ENCODE measurements at regions not wholly inside any gene's neighbourhood (a gene's known extent, or its start where the extent isn't known, plus 50 kb on each side); places are given as distances from the start of the nearest gene placed in this dataset.

DNA sequence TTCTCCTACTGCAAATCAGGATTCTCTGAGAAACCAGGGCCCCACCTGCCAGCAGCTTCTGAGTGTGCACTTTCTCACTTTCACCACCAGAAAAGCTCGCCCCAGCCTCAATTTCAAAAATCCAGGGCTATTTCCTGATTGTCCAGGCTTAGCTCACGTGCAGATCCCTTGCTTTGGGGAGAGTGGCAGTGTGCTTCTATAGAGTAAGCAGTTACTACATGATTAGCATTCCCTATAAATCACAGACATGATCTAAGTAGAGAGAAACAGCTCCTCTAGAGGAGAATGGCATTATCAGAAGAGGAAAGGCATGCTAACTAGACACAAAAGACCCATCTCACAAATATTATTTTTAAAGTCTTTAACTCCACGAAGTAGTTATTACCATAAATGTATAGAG is 456.0 kb upstream of the PKN2 start:
- Histone ChIP-seq H3K9me3 (ENCODE audit: low read length) (no peaks in the 10 kb centered on the region), H4K20me1 (ENCODE audit: insufficient read depth, low read length) (no peaks in the 10 kb centered on the region), H3K4me3 (ENCODE audit: low read depth, low read length, poor library complexity, severe bottlenecking) (no peak overlapping the region), H3K27ac (ENCODE audit: low read depth, low read length, poor library complexity, severe bottlenecking) (no peak overlapping the region), H3K36me3 (ENCODE audit: insufficient read depth, low read length) (no peaks in the 10 kb centered on the region), H3K9me2 (ENCODE audit: insufficient read depth, low read length) (no peaks in the 10 kb centered on the region), H3K4me1 (ENCODE audit: insufficient read depth, low read length, poor library complexity, severe bottlenecking) (no peaks in the 10 kb centered on the region), H3K79me2 (ENCODE audit: insufficient read depth, low read depth, low read length) (no peaks in the 10 kb centered on the region), H2AFZ (ENCODE audit: low read length) (no peak overlapping the region), H3K4me2 (ENCODE audit: low read length) (no peak overlapping the region)
- BruUV-seq (replicated peaks), result no TSS peak
- CTCF ChIA-PET (ENCODE audit: unreplicated experiment), result no interaction called here
- DNase-seq (ENCODE audit: low spot score), result no peak
- POLR2A ChIA-PET, result interaction anchor here (0.7 kb wide), 1 partner anchor 1046 kb away, joined by 3 read pairs; no protein-coding TSS in a partner anchor
- TF ChIP-seq EZH2phosphoT487 (IDR thresholded peaks at IDR 0.05; ENCODE audit: borderline replicate concordance, low read depth, low read length), result no peak
- TF ChIP-seq, protein P1, sequence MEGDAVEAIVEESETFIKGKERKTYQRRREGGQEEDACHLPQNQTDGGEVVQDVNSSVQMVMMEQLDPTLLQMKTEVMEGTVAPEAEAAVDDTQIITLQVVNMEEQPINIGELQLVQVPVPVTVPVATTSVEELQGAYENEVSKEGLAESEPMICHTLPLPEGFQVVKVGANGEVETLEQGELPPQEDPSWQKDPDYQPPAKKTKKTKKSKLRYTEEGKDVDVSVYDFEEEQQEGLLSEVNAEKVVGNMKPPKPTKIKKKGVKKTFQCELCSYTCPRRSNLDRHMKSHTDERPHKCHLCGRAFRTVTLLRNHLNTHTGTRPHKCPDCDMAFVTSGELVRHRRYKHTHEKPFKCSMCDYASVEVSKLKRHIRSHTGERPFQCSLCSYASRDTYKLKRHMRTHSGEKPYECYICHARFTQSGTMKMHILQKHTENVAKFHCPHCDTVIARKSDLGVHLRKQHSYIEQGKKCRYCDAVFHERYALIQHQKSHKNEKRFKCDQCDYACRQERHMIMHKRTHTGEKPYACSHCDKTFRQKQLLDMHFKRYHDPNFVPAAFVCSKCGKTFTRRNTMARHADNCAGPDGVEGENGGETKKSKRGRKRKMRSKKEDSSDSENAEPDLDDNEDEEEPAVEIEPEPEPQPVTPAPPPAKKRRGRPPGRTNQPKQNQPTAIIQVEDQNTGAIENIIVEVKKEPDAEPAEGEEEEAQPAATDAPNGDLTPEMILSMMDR (conservative IDR thresholded peaks at IDR 0.05; ENCODE audit: low read length), result no peak
- intact Hi-C loops (cut with micrococcal nuclease; ENCODE audit: unreplicated experiment), result no loop called here

DNA sequence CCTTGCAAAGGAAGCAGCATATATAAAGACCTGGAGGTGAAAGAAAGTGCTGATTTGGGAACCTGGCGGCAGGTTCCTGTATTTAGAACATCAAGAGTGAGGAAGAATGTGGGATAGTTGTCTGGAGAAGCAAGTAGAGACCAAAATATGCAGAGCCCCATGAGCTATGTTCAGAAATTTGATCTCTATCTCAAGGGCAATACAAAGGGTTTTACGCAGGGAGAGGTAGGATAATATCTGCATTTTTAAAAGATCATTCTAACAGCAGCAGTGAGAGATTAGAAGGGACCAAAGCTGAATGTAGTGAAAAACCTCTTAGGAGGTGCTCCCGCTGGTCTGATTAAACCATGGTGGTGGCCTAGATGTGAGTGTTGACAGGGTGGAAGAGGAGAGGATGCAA is 453.9 kb upstream of the PKN2 start:
- no peak overlapping the region for H3K4me2 ChIP-seq (ENCODE audit: low read length)
- BruUV-seq (replicated peaks), result no TSS peak
- H3K27ac ChIP-seq (ENCODE audit: low read depth, low read length, poor library complexity, severe bottlenecking), result no peak overlapping the region
- TF ChIP-seq EZH2phosphoT487 (IDR thresholded peaks at IDR 0.05; ENCODE audit: borderline replicate concordance, low read depth, low read length), result no peak
- TF ChIP-seq, protein P1 (conservative IDR thresholded peaks at IDR 0.05; ENCODE audit: low read length), result no peak
- H3K36me3 ChIP-seq (ENCODE audit: insufficient read depth, low read length), result no peaks in the 10 kb centered on the region
- H3K79me2 ChIP-seq (ENCODE audit: insufficient read depth, low read depth, low read length), result no peaks in the 10 kb centered on the region
- intact Hi-C loops (cut with micrococcal nuclease; ENCODE audit: unreplicated experiment), result no loop called here
- H3K9me2 ChIP-seq (ENCODE audit: insufficient read depth, low read length), result no peaks in the 10 kb centered on the region
- ChIA-PET POLR2A (no interaction called here), CTCF (ENCODE audit: unreplicated experiment) (no interaction called here)
- no peak overlapping the region for H3K4me3 ChIP-seq (ENCODE audit: low read depth, low read length, poor library complexity, severe bottlenecking)
- no peaks in the 10 kb centered on the region for H3K4me1 ChIP-seq (ENCODE audit: insufficient read depth, low read length, poor library complexity, severe bottlenecking)
- no peak for DNase-seq (ENCODE audit: low spot score)
- H2AFZ ChIP-seq (ENCODE audit: low read length), result no peak overlapping the region
- H4K20me1 ChIP-seq (ENCODE audit: insufficient read depth, low read length), result no peaks in the 10 kb centered on the region
- H3K9me3 ChIP-seq (ENCODE audit: low read length), result no peaks in the 10 kb centered on the region

DNA sequence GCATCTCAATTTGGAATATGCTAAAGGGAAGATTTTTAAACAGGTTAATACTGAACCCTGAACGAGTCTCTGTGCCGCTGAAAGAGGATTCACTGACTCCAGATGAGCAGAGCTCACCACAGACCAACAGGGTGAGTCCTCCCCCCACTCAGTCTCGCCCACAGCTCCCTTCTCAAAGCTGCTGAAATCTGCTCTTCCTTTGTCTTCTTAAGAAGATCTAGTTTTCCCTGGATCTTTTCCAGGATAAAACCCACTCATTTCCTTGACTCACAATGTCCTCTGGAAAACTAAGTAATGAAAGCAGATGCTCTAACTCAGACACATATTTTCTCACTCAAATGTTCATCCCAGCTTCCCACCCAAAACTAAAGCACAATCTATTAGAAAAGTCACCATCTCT is 447.0 kb upstream of the PKN2 start:
- TF ChIP-seq, protein P1 (conservative IDR thresholded peaks at IDR 0.05; ENCODE audit: low read length), result no peak
- TF ChIP-seq EZH2phosphoT487 (IDR thresholded peaks at IDR 0.05; ENCODE audit: borderline replicate concordance, low read depth, low read length), result no peak
- CTCF ChIA-PET (ENCODE audit: unreplicated experiment), result no interaction called here
- intact Hi-C loops (cut with micrococcal nuclease; ENCODE audit: unreplicated experiment), result no loop called here
- H3K4me2 ChIP-seq (ENCODE audit: low read length), result no peak overlapping the region
- H3K9me2 ChIP-seq (ENCODE audit: insufficient read depth, low read length), result no peaks in the 10 kb centered on the region
- H4K20me1 ChIP-seq (ENCODE audit: insufficient read depth, low read length), result no peaks in the 10 kb centered on the region
- no peaks in the 10 kb centered on the region for H3K9me3 ChIP-seq (ENCODE audit: low read length)
- no peak overlapping the region for H3K27ac ChIP-seq (ENCODE audit: low read depth, low read length, poor library complexity, severe bottlenecking)
- DNase-seq (ENCODE audit: low spot score), result no peak
- no peak overlapping the region for H2AFZ ChIP-seq (ENCODE audit: low read length)
- no peaks in the 10 kb centered on the region for H3K4me1 ChIP-seq (ENCODE audit: insufficient read depth, low read length, poor library complexity, severe bottlenecking)
- no peaks in the 10 kb centered on the region for H3K36me3 ChIP-seq (ENCODE audit: insufficient read depth, low read length)
- POLR2A ChIA-PET, result interaction anchor here (0.7 kb wide), 1 partner anchor 16 kb away, joined by 6 read pairs; no protein-coding TSS in a partner anchor
- H3K4me3 ChIP-seq (ENCODE audit: low read depth, low read length, poor library complexity, severe bottlenecking), result no peak overlapping the region
- no TSS peak for BruUV-seq (replicated peaks)
- H3K79me2 ChIP-seq (ENCODE audit: insufficient read depth, low read depth, low read length), result no peaks in the 10 kb centered on the region

Measured in OCI-LY7 (cell line).